Posterior vena cava (tissue), 2 donors: ENCODE measurements at regions not wholly inside any gene's neighbourhood (a gene's known extent, or its start where the extent isn't known, plus 50 kb on each side); places are given as distances from the start of the nearest gene placed in this dataset.
"Not testable (repeated sequence)": the region's sequence is repeated elsewhere in the genome, so short reads cannot be mapped to it uniquely, and the experiment has no call there.

Experiments
- DNase-seq: peaks from one replicate; pipeline ENCODE4 v3.0.0-alpha.2; 2020; ENCODE audit warnings: low spot score
- intact Hi-C, 2 donors: fragments of 100-400 bp; cut with DNase I; formaldehyde crosslinking; loops; one replicate each; pipeline versions ENCODE4 v1.14.1 to v1.14.2; 2022 to 2023
- donor health status: DM: yes; HTN: yes; CAD: no.
- donor health status: DM: yes; HTN: yes; CAD: no.

GRCh38 chr3:177371146-177371545, 173.9 kb upstream of the TBL1XR1 start:
- intact Hi-C loops: no loop called here

GRCh38 chr3:177371888-177372287, 174.6 kb upstream of the TBL1XR1 start:
- intact Hi-C loops: no loop called here
- DNase-seq: no peak

More at GRCh38 chr3:177371146-177371545, 173.9 kb upstream of the TBL1XR1 start:
- no peak for DNase-seq

- intact Hi-C loops: no loop called here
- no peak for DNase-seq
These were observed 177.0 kb upstream of the TBL1XR1 start for GRCh38 chr3:177374323-177374722.

- DNase-seq: no peak
These were observed 178.0 kb upstream of the TBL1XR1 start for GRCh38 chr3:177375316-177375715.

GRCh38 chr3:177377166-177377565, 179.9 kb upstream of the TBL1XR1 start:
- intact Hi-C loops: no loop called here
- DNase-seq: no peak

More at GRCh38 chr3:177375316-177375715, 178.0 kb upstream of the TBL1XR1 start:
- intact Hi-C loops: no loop called here

- intact Hi-C loops: no loop called here
- no peak for DNase-seq
These were observed 180.9 kb upstream of the TBL1XR1 start for GRCh38 chr3:177378168-177378567.

GRCh38 chr3:177379045-177379444, 181.8 kb upstream of the TBL1XR1 start:
- intact Hi-C loops: no loop called here
- DNase-seq: no peak

GRCh38 chr3:177381070-177381469, 183.8 kb upstream of the TBL1XR1 start:
- DNase-seq: no peak
- intact Hi-C loops: no loop called here

GRCh38 chr3:177382944-177383343, 185.7 kb upstream of the TBL1XR1 start:
- intact Hi-C loops: no loop called here
- DNase-seq: no peak

- intact Hi-C loops: no loop called here
- DNase-seq: no peak
These were observed 187.9 kb upstream of the TBL1XR1 start for GRCh38 chr3:177385186-177385585.

GRCh38 chr3:177385831-177386301, 188.6 kb upstream of the TBL1XR1 start:
- intact Hi-C loops: no loop called here
- DNase-seq: no peak

- intact Hi-C loops: no loop called here
- no peak for DNase-seq
These were observed 190.9 kb upstream of the TBL1XR1 start for GRCh38 chr3:177388209-177388608.

- intact Hi-C loops, DNase-seq: not testable (repeated sequence)
These were observed 197.1 kb upstream of the TBL1XR1 start for GRCh38 chr3:177394231-177395024.

GRCh38 chr3:177396733-177397132, 199.5 kb upstream of the TBL1XR1 start:
- no peak for DNase-seq
- intact Hi-C loops: no loop called here

- DNase-seq: no peak
- intact Hi-C loops: no loop called here
These were observed 204.1 kb upstream of the TBL1XR1 start for GRCh38 chr3:177401375-177401774.

GRCh38 chr3:177402533-177402932, 205.3 kb upstream of the TBL1XR1 start:
- intact Hi-C loops: no loop called here
- DNase-seq: no peak

GRCh38 chr3:177405191-177405672, 207.9 kb upstream of the TBL1XR1 start:
- intact Hi-C loops: no loop called here
- DNase-seq: no peak

GRCh38 chr3:177410730-177411129, 213.4 kb upstream of the TBL1XR1 start:
- DNase-seq: no peak
- intact Hi-C loops: no loop called here

- intact Hi-C loops: no loop called here
- DNase-seq: no peak
These were observed 213.9 kb upstream of the TBL1XR1 start for GRCh38 chr3:177411201-177411600.

GRCh38 chr3:177412677-177413170, 215.4 kb upstream of the TBL1XR1 start:
- intact Hi-C loops, DNase-seq: not testable (repeated sequence)

- intact Hi-C loops: no loop called here
- no peak for DNase-seq
These were observed 216.8 kb upstream of the TBL1XR1 start for GRCh38 chr3:177414093-177414492.
